ENCODE measurements at regions not wholly inside any gene's neighbourhood (a gene's known extent, or its start where the extent isn't known, plus 50 kb on each side); places are given as distances from the start of the nearest gene placed in this dataset.

DNA sequence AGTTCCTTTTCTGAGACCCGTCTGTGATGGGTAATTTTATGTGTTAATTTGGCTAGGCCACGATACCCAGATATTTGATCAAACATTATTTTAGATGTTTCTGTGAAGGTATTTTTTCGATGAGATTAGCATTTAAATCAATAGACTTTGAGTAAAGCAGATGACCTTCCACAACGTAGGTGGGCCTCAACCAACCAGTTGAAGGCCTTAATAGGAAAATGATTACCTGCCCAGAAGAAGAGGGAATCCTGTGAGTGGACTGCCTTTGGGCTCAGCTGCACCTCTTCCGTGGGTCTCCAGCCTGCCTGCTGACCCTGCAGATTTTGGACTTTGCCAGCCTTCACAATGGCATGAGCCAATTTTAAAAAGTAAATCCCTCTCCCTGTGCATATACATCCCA, 61.6 kb upstream of the WSB1 start:
- TF ChIP-seq, protein P1, sequence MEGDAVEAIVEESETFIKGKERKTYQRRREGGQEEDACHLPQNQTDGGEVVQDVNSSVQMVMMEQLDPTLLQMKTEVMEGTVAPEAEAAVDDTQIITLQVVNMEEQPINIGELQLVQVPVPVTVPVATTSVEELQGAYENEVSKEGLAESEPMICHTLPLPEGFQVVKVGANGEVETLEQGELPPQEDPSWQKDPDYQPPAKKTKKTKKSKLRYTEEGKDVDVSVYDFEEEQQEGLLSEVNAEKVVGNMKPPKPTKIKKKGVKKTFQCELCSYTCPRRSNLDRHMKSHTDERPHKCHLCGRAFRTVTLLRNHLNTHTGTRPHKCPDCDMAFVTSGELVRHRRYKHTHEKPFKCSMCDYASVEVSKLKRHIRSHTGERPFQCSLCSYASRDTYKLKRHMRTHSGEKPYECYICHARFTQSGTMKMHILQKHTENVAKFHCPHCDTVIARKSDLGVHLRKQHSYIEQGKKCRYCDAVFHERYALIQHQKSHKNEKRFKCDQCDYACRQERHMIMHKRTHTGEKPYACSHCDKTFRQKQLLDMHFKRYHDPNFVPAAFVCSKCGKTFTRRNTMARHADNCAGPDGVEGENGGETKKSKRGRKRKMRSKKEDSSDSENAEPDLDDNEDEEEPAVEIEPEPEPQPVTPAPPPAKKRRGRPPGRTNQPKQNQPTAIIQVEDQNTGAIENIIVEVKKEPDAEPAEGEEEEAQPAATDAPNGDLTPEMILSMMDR (IDR thresholded peaks at IDR 0.05; ENCODE audit: low read depth, low read length), result no peak
- no peak for DNase-seq (ENCODE audit: low read depth in 1 of 2, low spot score in 1 of 2)
- H3K4me3 ChIP-seq, result no peak overlapping the region
- H3K9me3 ChIP-seq (ENCODE audit: low read depth), result no peaks in the 10 kb centered on the region
- H3K27me3 ChIP-seq, result no peaks in the 10 kb centered on the region
- no peak overlapping the region for H3K27ac ChIP-seq
- H3K4me1 ChIP-seq (ENCODE audit: low read depth), result no peaks in the 10 kb centered on the region
- H3K36me3 ChIP-seq, result no peaks in the 10 kb centered on the region

DNA sequence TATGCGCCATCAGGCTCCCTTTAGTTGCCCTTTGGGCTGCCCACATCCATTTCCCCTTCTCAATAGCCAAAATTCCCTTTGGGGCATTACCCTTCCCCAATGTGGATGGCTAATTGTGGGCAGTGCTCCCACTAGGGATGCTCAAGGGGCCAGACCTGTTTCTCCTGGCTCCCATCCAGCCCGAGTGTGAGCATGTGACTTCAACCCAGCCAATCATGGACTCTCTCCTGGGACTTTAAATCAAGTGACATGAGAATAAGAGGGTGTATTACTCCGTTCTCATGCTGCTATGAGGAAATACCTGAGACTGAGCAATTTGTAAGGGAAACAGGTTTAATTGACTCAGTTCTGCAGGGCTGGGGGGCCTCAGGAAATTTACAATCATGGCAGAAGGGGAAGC, 60.9 kb upstream of the WSB1 start:
- H3K27ac ChIP-seq, result no peak overlapping the region
- H3K27me3 ChIP-seq, result no peaks in the 10 kb centered on the region
- no peak overlapping the region for H3K4me3 ChIP-seq
- DNase-seq (ENCODE audit: low read depth in 1 of 2, low spot score in 1 of 2), result no peak
- no peaks in the 10 kb centered on the region for H3K9me3 ChIP-seq (ENCODE audit: low read depth)
- TF ChIP-seq, protein P1 (IDR thresholded peaks at IDR 0.05; ENCODE audit: low read depth, low read length), result no peak
- H3K36me3 ChIP-seq, result no peaks in the 10 kb centered on the region
- H3K4me1 ChIP-seq (ENCODE audit: low read depth), result no peaks in the 10 kb centered on the region

DNA sequence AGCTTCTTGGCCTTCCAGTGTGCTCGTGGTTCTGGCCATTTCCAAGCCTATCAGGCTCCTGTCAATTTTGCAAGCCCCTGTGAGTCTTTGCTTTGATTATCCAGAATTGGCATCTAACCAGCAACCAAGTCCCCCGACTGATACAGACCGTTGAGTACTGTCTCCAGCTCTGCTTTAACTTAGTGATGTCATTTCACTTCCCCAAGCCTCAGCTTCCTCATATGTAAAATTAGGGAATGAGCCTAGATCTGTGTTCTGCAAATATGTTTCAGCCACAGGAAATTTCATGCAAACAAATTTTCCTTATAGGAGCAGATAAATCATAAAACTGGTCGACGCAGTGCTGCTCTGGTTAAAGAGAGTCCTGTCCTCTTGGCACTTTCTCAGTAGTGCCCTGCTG, 60.1 kb upstream of the WSB1 start:
- no peak for DNase-seq (ENCODE audit: low read depth in 1 of 2, low spot score in 1 of 2)
- TF ChIP-seq, protein P1 (IDR thresholded peaks at IDR 0.05; ENCODE audit: low read depth, low read length), result no peak
- no peaks in the 10 kb centered on the region for H3K4me1 ChIP-seq (ENCODE audit: low read depth)
- no peak overlapping the region for H3K4me3 ChIP-seq
- no peak overlapping the region for H3K27ac ChIP-seq
- no peaks in the 10 kb centered on the region for H3K27me3 ChIP-seq
- no peaks in the 10 kb centered on the region for H3K36me3 ChIP-seq
- H3K9me3 ChIP-seq (ENCODE audit: low read depth), result no peaks in the 10 kb centered on the region

DNA sequence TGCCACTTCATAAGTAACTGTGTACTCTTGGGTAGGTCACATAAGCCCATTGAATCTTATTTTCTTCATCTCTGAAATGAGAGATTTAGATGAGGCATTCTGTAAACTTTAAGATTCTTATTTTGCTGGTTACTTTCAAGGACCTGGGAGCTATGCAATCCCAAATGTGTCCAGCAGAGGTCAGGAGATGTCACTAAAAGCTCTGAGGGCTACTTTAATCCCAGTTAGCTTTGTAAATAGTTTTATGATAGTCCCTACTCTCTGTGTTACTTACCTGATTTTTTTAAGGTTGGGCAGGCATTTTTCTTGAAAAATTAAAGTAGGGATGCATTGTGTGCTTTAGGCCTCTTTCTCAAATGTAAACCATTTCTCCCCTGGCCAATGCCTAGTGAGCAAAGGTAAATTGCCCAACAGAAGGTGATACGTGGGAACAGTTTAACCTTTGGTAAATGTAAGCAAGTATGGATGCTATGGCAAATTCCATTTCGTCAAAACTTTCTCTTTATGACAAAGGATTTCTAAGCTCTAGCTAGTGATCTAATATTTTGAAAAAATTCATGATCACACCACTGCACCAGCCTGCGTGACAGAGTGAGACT, 57.1 kb upstream of the WSB1 start:
- no peaks in the 10 kb centered on the region for H3K9me3 ChIP-seq (ENCODE audit: low read depth)
- TF ChIP-seq, protein P1 (IDR thresholded peaks at IDR 0.05; ENCODE audit: low read depth, low read length), result peak; percentile 92
- no peak overlapping the region for H3K4me3 ChIP-seq
- DNase-seq (ENCODE audit: low read depth in 1 of 2, low spot score in 1 of 2), result peak; percentile 76 to 84
- H3K36me3 ChIP-seq, result no peaks in the 10 kb centered on the region
- H3K4me1 ChIP-seq (ENCODE audit: low read depth), result no peaks in the 10 kb centered on the region
- no peak overlapping the region for H3K27ac ChIP-seq
- H3K27me3 ChIP-seq, result no peaks in the 10 kb centered on the region

DNA sequence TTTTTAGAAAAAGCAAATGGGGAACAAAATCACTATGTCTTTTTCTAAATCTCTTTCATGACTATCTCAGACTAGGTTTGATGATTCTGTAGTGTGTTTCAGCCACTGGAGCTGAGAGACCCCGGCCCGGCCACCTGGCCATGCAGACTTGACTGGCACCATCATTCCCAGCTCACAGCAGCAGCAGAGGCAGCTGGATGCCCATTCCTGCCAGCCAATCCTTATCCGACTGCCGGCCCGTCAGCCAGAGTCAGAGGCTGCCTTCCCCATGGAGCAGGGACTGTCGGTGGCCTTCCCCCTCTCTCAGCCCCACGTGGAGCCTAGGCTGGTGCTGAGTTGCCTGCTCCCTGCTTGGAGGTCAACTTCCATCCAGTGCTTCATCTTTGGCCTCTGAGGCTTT, 56.0 kb upstream of the WSB1 start:
- TF ChIP-seq, protein P1 (IDR thresholded peaks at IDR 0.05; ENCODE audit: low read depth, low read length), result no peak
- DNase-seq (ENCODE audit: low read depth in 1 of 2, low spot score in 1 of 2), result no peak
- no peaks in the 10 kb centered on the region for H3K36me3 ChIP-seq
- H3K4me1 ChIP-seq (ENCODE audit: low read depth), result no peaks in the 10 kb centered on the region
- H3K4me3 ChIP-seq, result no peak overlapping the region
- H3K9me3 ChIP-seq (ENCODE audit: low read depth), result no peaks in the 10 kb centered on the region
- H3K27me3 ChIP-seq, result no peaks in the 10 kb centered on the region
- no peak overlapping the region for H3K27ac ChIP-seq

DNA sequence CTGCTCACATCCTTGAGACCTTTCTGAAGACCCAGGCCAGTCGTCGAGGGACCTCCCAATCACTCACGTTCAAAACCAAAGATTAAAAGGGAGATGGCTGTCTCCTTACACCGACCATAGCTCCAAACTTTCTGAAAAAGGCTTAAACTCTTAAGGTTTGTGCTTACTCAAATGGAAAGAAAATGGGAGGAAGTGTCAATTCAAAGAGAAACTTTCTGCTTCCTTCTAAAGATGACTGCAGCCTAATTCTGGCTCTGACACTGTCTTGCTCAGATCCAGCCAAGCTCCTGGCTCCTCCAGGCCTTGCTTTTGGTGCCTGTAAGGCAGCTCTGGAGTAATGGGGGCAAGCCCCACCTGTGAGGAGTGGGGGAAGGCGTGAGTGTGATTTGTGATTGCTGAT, 54.9 kb upstream of the WSB1 start:
- TF ChIP-seq, protein P1 (IDR thresholded peaks at IDR 0.05; ENCODE audit: low read depth, low read length), result no peak
- DNase-seq (ENCODE audit: low read depth in 1 of 2, low spot score in 1 of 2), result no peak
- Histone ChIP-seq H3K27me3 (no peaks in the 10 kb centered on the region), H3K36me3 (no peaks in the 10 kb centered on the region), H3K4me3 (no peak overlapping the region), H3K9me3 (ENCODE audit: low read depth) (no peaks in the 10 kb centered on the region), H3K27ac (no peak overlapping the region), H3K4me1 (ENCODE audit: low read depth) (no peaks in the 10 kb centered on the region)
